Epidermal melanocyte (primary cell): ENCODE measurements at regions not wholly inside any gene's neighbourhood (a gene's known extent, or its start where the extent isn't known, plus 50 kb on each side); places are given as distances from the start of the nearest gene placed in this dataset.

Experiments
- DNase-seq: peaks from one replicate; pipeline ENCODE4 v3.0.0; 2011; ENCODE audit warnings: low spot score; ENCODE audit not compliant: insufficient read length

DNA sequence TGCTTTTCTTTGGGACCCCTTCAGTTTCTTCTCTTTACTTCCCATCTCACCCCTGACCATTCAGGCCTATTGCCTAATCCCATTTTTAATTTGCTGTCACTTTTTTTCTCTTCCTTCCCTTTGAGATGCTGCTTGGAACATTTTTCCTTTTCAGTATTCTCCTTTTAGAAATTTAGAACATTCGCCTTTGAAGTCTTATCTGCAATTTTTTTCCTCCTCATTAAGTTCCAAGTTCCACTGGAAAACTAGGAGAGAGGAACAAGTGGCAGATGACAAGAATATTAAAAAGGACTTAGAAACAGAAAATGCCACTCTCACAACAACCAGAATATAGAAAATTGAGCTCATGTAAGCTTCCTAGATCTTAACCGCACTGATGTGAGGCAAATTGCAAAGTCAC lies 126.6 kb downstream of the PSMG1 start:
- no peak for DNase-seq

DNA sequence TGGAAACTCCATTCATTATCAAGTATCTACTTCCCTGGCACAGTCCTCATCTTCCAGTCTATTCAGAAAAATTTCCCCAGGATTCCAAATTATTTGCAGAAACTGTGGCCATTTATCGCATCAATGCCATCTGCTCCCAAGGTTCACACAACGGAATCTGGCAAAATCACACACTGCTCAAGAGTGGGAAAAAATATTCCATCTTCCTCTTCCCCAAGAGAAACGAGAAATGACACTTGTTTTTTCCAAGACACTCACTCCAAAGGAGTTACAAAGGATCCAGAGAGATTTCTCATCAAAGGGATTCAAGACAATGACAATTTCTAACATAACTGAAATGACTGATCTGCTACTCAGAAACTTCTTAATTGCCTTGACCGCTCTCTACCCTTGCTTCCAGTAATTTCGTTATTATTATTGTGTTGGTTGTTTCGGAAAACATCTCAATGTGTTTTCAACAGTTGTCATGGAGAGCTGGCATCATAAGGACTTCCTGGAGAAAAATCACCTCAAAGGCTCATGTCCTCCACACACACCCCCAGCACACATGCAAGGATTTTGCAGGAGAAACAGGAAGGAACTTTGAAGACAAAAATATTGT lies 128.0 kb downstream of the PSMG1 start:
- no peak for DNase-seq

DNA sequence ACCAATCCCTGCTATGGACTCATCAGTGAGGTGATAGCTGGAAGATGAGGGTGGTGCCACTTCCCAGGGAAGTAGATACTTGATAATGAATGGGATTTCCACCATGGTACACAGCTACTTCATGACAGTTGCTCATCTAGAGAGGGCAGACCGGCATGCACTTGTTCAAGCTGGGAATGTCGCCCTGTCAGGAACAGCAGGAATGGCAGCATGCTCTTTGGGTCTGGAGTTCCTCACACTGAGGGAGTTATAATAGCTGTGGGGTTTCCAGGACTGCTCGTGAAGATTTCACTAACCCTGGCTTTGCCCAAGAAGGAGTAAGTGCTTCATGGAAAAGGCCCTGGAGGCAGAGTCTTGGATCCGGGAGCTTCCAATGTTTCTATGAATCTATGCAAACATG lies 129.2 kb downstream of the PSMG1 start:
- no peak for DNase-seq

- no peak for DNase-seq
Observed at GRCh38 chr21:39053126-39053525, 130.1 kb downstream of the PSMG1 start.

GRCh38 chr21:39052718-39053117 lies 130.5 kb downstream of the PSMG1 start:
- no peak for DNase-seq

DNA sequence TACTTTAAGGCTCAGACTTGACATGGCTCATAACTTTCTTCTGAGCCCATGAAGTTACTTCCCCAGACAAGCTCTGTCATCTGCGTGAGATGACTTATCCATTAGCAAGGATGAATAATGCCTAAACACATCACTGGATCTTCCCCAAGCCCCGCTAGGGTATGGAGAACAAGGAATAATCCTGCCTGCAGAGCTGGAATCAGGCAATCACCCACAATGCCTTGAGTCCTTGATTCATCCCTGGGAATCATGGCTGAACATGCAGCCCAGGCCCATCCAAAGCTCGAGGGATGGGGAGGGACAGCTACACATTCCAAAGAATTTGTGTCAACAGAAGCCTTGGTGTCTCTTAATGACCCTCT lies 131.7 kb downstream of the PSMG1 start:
- no peak for DNase-seq

DNA sequence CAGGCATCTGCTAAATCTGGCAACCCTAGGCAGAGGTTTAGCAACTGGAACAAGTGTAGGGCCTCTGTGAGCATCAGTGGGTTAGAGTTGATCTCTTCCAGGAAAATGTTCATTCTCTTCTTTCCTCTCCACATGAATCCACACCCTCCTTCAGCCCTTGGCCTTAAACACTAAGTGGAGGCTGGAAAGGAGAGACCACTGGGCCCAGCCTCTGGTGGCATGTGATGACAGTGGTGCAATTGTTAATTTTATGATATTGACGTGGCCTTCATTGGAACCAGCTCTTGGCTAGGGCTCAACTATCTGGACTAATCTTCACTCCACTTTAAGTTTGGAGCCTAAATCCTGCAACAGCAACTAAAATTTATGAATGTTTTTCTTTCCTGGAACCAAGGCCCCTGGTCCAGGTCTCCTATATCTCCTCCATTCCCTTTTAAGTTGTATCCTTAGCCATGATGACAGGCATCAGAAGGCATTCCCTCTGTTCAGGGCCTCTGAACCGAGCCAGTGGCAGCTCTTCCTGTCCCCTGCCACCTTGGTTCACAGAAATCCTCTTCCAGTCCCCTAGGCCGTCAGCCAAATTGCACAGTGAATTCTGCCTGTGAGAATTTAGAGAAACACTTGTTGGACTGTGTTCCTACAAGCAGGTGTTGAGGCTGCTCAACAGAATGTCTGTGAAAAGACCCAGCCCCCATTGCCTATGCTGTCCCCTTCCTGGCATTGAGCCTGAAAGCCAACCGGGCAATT lies 132.2 kb downstream of the PSMG1 start:
- DNase-seq, result no peak

DNA sequence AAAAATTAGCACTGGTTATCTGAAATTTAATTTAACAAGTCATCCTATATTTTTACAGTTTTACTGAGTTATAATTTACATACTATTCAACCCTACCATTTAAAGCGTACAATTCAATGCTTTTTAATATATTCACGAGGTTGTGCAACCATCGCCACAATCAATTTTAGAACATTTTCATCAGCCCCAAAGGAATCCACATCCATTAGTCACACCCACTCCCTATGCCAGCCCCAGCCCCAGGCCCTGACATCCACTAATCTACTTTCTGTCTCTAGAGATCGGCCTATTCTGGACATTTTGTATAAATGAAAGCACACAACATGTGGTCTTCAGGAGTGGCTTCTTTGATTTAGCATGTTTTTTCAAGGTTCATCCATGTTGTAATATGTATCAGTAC lies 134.7 kb downstream of the PSMG1 start:
- no peak for DNase-seq

DNA sequence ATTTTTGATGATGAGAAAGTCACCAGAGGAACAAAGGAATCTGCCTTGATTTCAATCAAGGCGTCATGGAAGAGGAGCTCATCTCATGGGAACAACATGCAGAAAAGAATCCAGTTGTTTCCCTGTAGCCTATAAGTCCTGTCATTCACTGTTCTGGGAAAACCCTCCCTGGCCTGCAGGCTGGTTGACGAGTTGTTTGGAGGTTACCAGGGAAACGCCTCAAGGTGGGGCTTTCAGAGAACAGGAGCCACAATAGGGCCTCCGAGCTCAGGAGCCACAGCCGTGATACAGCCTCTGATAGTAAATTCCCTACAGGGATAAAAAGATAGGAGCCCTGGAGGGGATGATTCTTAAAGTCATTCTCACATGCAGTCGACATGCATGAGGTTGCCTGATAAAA lies 135.2 kb downstream of the PSMG1 start:
- DNase-seq, result no peak

GRCh38 chr21:39047046-39047445 lies 136.2 kb downstream of the PSMG1 start:
- no peak for DNase-seq

DNA sequence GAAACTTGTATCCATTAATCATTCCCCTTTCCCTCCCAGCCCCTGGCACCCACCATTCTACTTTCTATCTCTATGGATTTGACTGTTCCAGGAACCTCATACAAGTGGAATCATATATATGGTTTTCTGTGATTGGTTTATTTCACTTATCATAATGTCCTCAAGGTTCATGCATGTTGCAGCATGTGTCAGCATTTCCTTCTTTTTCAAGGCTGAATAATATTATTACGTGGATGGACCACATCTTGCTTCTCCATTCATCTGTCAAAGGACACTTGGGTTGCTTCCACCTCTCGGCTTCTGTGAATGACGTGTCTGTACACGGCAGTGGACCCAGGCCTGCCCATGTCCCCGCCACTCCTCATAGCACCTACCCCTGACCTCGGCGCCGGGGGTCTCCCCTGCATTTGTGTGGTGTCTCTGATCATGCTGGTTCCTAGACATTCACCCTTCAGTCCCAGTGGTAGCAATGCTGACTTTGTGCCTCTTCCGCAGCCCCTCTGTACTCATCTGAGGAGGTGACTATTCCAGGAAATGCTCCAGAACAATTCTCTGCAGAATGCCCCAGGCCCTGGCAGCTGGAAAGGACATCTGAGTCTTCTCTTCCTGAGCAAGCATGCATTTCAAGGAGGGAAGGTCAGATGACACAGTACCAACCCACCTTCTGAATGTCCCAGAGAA lies 136.9 kb downstream of the PSMG1 start:
- no peak for DNase-seq

DNA sequence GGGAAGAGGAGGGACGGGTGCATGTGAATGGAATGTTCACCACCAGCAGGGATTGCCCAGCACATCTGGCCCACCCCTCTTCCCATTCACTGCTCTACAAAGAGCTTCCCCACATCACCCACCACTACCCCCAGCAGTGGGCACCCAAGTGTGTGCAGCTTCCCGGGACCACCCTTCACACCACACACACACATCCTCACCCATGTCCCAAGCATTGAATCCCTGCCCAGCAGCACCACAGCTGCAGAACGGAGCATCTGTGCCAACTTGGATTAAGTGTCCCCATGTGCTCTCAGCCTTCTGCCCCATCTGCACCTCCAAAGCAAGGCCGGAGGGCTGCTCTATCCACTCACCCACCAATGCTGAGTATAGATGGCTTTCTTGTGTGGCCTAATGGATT lies 141.4 kb downstream of the PSMG1 start:
- no peak for DNase-seq

DNA sequence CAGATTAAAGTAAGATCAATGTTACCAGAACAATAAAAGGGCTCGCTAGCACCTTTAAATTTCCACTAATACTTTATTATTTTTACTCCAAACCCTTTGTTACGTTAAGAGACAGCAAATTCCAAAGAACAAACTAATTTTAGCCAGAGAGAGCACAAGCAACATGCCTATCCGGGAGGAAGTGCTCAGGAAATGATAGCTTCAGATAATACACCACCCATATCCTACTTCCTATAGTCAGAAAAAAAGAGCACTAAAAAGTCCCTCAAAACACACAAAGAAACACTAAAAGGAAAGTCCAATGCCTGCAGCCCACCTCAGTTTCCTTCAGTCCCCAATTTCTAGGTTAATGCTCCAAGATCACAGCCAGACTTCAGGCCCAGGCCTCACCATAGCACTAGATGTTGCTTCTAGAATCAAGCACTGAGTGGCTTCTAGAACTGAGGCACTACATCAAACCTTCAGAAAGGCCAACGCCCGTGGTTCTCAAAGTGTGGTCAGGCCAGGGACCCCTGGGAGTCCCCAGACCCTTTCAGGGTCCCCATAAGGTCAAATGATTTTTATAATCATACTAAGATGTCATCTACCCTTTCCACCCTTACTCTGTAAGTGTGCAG lies 142.6 kb downstream of the PSMG1 start:
- no peak for DNase-seq

DNA sequence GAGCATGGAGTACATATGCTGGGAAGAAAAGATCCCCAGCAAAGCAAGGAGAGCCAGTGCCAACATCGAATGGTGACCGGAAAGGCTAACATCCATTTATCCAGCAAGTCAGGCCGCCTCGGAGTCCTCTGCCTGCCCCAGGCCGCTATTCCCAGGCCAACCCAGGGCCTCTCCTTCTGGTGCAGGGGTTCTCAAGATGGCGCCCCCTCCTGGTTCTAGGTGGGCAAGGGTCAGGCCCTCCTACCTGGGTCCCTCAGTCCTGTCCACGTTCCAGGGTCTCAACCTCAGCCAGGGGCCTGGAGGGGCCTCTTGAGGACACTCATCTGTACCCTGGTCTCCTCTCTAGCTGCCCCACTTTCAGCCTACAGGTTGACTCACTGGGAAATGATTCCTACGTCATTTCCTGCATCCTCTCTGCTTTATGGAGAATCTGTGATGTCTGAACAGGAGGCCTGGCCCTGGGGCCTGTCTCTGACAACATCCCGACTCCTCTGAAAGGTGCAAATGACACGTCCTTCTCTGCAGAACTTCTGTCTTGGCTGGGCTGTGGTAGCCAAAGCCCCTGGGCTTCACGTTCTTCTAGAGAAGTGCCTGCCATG lies 145.3 kb downstream of the PSMG1 start:
- DNase-seq, result no peak

GRCh38 chr21:39036581-39036980 lies 146.7 kb downstream of the PSMG1 start:
- DNase-seq, result no peak

DNA sequence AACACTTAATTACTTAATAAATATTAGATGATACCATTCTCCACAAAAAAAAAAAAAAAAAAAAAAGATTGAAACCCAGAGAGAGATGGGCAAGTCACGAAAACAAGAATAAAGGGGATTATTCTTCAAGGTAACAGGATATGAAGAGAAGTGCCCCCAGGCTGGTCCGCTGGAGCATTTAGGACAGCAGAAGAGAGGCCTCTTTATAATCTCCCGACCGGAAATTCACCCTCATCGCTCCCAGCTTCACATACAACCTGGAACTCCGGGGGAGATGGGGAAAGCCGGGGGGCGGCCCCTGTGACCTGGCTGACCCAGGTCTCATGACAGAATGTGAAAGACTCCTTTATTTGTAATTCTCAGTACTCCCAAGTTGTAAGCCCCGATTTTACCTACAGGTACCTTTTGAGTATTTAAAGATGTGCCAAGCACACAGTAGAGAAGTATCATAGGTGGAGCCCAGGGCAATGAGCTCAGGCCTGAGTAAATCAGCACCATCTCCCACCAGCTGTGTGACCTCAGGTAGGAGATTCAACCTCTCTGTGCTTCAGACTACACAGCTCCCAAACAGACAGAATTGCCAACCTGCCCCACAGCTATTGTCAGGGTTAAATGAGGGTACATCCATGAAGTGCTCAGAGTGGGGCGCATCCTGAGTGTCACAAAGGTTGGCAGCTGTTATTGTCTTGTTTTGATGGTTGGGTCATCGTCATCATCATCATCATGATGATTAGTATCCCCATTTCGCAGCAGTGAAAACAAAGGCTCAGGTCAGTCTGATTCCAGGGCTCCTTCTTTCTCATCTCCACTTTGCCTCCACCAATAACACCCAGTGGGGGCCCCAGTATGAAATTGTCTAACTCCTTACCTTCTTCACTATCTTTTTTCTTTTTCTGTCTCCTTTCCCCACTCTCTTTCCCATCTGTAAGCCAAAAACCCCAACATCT lies 148.4 kb downstream of the PSMG1 start:
- DNase-seq, result no peak

- no peak for DNase-seq
Observed at GRCh38 chr21:39033878-39034589, 149.2 kb downstream of the PSMG1 start.

DNA sequence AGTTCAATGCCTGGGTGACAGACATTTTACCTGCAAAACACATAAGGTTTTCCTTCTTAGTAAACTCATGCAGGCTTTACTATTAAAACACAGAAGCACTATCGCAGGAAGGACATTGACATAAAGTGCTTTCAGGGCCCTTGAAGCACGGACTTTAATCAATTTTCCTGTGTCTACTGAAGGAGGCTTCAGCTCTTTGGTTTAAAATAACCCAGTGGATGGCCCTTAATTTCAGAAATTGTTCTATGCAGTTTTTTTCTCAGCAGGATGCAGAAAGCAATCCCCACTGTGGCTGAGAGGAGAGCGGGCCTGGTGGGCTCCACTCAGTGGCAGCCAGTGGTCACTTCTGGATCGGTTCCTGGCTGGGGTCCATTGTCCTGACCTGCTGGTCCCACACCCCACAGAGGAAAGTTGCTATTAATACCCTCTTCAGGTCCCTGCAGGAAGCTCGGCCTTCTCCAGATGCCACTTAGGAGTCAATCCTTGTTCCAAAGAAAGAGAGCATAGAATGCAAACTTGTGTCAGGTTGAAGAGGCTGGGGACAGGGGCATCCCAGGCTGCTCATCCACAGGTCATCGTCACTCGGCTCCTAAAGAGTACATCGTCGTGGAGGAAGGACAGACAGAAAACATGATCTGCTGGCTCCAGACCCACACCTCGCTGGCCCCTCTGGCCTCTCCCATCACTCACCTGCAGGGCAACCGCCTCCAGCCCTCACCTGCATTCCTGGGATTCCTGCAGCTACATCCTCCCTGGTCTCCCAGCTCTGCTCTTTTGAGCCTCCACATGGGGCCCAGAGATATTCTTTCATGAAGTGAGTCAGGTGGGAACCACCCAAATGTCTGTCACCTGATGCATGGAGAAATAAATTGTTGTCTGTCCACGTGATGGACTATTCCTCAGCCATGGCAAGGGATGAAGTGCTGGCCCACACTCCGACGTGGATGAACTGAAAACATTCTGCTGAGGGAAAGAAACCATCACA lies 153.1 kb downstream of the PSMG1 start:
- no peak for DNase-seq
